Progenitor cell of endocrine pancreas (in vitro differentiated cells): ENCODE measurements at regions not wholly inside any gene's neighbourhood (a gene's known extent, or its start where the extent isn't known, plus 50 kb on each side); places are given as distances from the start of the nearest gene placed in this dataset.

Experiments
- DNase-seq: peaks from one replicate; pipeline ENCODE4 v3.0.0; 2021; ENCODE audit warnings: low spot score; ENCODE audit not compliant: unreplicated experiment
- H3K27ac Mint-ChIP-seq: 2 replicates; pipeline ENCODE4 v1.8.0; 2021; ENCODE audit warnings: mild to moderate bottlenecking, moderate library complexity, mixed read lengths
- H3K27me3 Mint-ChIP-seq: 2 replicates; pipeline ENCODE4 v1.8.0; 2021; ENCODE audit warnings: mixed read lengths
- H3K36me3 Mint-ChIP-seq: 2 replicates; pipeline ENCODE4 v1.8.0; 2022; ENCODE audit warnings: mixed read lengths; ENCODE audit not compliant: insufficient read depth
- H3K4me1 Mint-ChIP-seq: 2 replicates; pipeline ENCODE4 v1.8.0; 2021; ENCODE audit warnings: low read depth, mixed read lengths
- H3K4me3 Mint-ChIP-seq: 2 replicates; pipeline ENCODE4 v1.8.0; 2021; ENCODE audit warnings: low read depth, mild to moderate bottlenecking, moderate library complexity, mixed read lengths
- H3K9me3 Mint-ChIP-seq: 2 replicates; pipeline ENCODE4 v1.8.0; 2021; ENCODE audit warnings: low read depth, mixed read lengths
- CTCF ChIP-seq: fragments of 200-600 bp; sonication (generic); IDR thresholded peaks from one replicate; pipeline ENCODE4 v1.5.0; 2021; ENCODE audit warnings: antibody characterized with exemption, mild to moderate bottlenecking; ENCODE audit not compliant: unreplicated experiment

GRCh38 chr2:118584062-118584749, 263.2 kb downstream of the EN1 start:
- no peak for DNase-seq
- no peak for TF ChIP-seq CTCF
- no peaks in the 10 kb centered on the region for H3K4me1 Mint-ChIP-seq
- H3K36me3 Mint-ChIP-seq = no peaks in the 10 kb centered on the region
- no peak overlapping the region for H3K4me3 Mint-ChIP-seq
- no peak overlapping the region for H3K27ac Mint-ChIP-seq
- no peaks in the 10 kb centered on the region for H3K9me3 Mint-ChIP-seq
- H3K27me3 Mint-ChIP-seq = peaks cover 40% of the 10 kb centered on the region

GRCh38 chr2:118582058-118582457, 265.4 kb downstream of the EN1 start:
- no peaks in the 10 kb centered on the region for H3K4me1 Mint-ChIP-seq
- H3K27me3 Mint-ChIP-seq = peaks cover 42% of the 10 kb centered on the region
- no peak overlapping the region for H3K4me3 Mint-ChIP-seq
- DNase-seq = no peak
- H3K27ac Mint-ChIP-seq = no peak overlapping the region
- no peak for TF ChIP-seq CTCF
- H3K9me3 Mint-ChIP-seq = no peaks in the 10 kb centered on the region
- H3K36me3 Mint-ChIP-seq = no peaks in the 10 kb centered on the region

GRCh38 chr2:118580651-118581050, 266.8 kb downstream of the EN1 start:
- H3K4me3 Mint-ChIP-seq = no peak overlapping the region
- no peaks in the 10 kb centered on the region for H3K36me3 Mint-ChIP-seq
- DNase-seq = no peak
- peaks cover 37% of the 10 kb centered on the region for H3K27me3 Mint-ChIP-seq
- no peak overlapping the region for H3K27ac Mint-ChIP-seq
- no peaks in the 10 kb centered on the region for H3K9me3 Mint-ChIP-seq
- no peak for TF ChIP-seq CTCF
- H3K4me1 Mint-ChIP-seq = no peaks in the 10 kb centered on the region

- Mint-ChIP-seq H3K9me3 (no peaks in the 10 kb centered on the region), H3K27ac (no peak overlapping the region), H3K27me3 (peaks cover 37% of the 10 kb centered on the region), H3K4me3 (no peak overlapping the region), H3K4me1 (no peaks in the 10 kb centered on the region), H3K36me3 (no peaks in the 10 kb centered on the region)
- no peak for TF ChIP-seq CTCF
- no peak for DNase-seq
Measured at GRCh38 chr2:118580107-118580506, 267.3 kb downstream of the EN1 start.

GRCh38 chr2:118577202-118577601, 270.2 kb downstream of the EN1 start:
- Mint-ChIP-seq H3K27me3 (peaks cover 42% of the 10 kb centered on the region), H3K4me3 (no peak overlapping the region), H3K9me3 (no peaks in the 10 kb centered on the region), H3K27ac (no peak overlapping the region), H3K4me1 (no peaks in the 10 kb centered on the region), H3K36me3 (no peaks in the 10 kb centered on the region)
- no peak for DNase-seq
- TF ChIP-seq CTCF = no peak
